22Rv1 (cell line): ENCODE measurements at regions not wholly inside any gene's neighbourhood (a gene's known extent, or its start where the extent isn't known, plus 50 kb on each side); places are given as distances from the start of the nearest gene placed in this dataset.

Experiments used
- ZFX ChIP-seq: fragments of 450-650 bp; IDR thresholded peaks from 2 replicates; pipeline ENCODE4 v1.6.1; 2017; ENCODE audit warnings: antibody characterized with exemption, borderline replicate concordance
- TF ChIP-seq, protein P1 (sequence below): fragments of 450-650 bp; IDR thresholded peaks from 2 replicates; pipeline ENCODE4 v1.5.1; 2017; ENCODE audit warnings: mild to moderate bottlenecking

DNA sequence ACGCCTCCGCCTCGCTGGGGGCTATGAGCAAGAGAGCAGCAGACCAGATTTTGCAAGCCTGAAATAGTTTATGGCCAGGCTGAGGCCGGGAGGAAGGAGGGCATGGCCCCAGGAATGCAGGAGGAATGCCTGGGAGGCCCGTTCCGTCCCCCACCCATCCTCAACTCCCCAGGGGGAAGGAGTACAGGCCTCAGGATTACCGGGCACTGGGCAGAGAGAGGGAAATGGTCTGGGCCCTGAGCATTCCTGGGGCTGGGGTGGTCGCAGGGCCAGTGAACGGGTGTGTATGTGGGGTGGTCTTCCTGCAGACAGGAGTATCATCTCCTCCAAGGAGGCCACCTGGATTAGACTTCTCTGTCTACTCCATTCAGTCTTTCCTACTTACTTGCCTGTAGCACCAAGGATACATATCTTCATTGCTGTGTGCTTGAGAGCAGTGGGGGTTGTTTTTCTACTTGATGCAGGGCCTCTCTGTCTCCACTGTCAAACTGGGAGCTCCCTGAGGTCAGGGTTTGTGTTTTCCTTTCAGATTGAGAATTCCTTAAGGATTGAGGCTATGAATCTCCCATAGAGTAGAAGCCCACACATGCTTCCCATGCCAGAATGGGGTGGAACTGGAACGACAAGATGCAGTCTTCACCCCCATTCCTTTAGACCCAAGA lies 81.3 kb downstream of the VEGFA start:
- TF ChIP-seq, protein P1, sequence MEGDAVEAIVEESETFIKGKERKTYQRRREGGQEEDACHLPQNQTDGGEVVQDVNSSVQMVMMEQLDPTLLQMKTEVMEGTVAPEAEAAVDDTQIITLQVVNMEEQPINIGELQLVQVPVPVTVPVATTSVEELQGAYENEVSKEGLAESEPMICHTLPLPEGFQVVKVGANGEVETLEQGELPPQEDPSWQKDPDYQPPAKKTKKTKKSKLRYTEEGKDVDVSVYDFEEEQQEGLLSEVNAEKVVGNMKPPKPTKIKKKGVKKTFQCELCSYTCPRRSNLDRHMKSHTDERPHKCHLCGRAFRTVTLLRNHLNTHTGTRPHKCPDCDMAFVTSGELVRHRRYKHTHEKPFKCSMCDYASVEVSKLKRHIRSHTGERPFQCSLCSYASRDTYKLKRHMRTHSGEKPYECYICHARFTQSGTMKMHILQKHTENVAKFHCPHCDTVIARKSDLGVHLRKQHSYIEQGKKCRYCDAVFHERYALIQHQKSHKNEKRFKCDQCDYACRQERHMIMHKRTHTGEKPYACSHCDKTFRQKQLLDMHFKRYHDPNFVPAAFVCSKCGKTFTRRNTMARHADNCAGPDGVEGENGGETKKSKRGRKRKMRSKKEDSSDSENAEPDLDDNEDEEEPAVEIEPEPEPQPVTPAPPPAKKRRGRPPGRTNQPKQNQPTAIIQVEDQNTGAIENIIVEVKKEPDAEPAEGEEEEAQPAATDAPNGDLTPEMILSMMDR, result no peak
- TF ChIP-seq ZFX, result no peak
